GM12878 (cell line): ENCODE measurements at regions not wholly inside any gene's neighbourhood (a gene's known extent, or its start where the extent isn't known, plus 50 kb on each side); places are given as distances from the start of the nearest gene placed in this dataset.

Source experiments
- ATAC-seq: fragments of 200-7000 bp; cut with Tn5 transposase; 3 replicates; pipeline ENCODE4 v1.9.1; 2020; ENCODE audit warnings: mild to moderate bottlenecking, moderate library complexity
- BruUV-seq: library from RNA; stranded (reverse); fragments of 400-500 nt; replicated peaks from 2 replicates; lab custom pipeline; 2021; lab: Mats Ljungman, UMichigan
- CTCF ChIA-PET: fragments of 300-600 bp; sonication (Branson Sonifier 250); formaldehyde crosslinking; extraction: SDS; loops from one replicate; lab custom pipeline; 2021; ENCODE audit warnings: inconsistent platforms; lab: Yijun Ruan, JAX
- POLR2A ChIA-PET: fragments of 350-600 bp; formaldehyde crosslinking; extraction: SDS; loops from one replicate; lab custom pipeline; 2021; ENCODE audit warnings: inconsistent platforms; lab: Charles Lee
- RAD21 ChIA-PET: fragments of 300-600 bp; sonication (Branson Sonifier 250); formaldehyde crosslinking; loops from one replicate; lab custom pipeline; 2023; ENCODE audit warnings: antibody characterized with exemption; ENCODE audit not compliant: unreplicated experiment; lab: Charles Lee
- SMC1A ChIA-PET: fragments of 300-600 bp; sonication (Branson Sonifier 250); formaldehyde crosslinking; loops from one replicate; lab custom pipeline; 2023; ENCODE audit not compliant: unreplicated experiment, uncharacterized antibody; lab: Charles Lee
- DNase-seq: peaks from one replicate; pipeline ENCODE4 v3.0.0-alpha.2; 2011; ENCODE audit warnings: low read depth, low spot score
- FAIRE-seq: peaks from 3 replicates; lab custom pipeline; 2011; peaks lifted over from hg19 to GRCh38; lab: Jason Lieb, UNC
- H2AFZ ChIP-seq: 2 replicates; pipeline ENCODE4 v1.6.0; 2011; ENCODE audit warnings: low read depth, low read length, control low read depth; ENCODE audit not compliant: control insufficient read depth
- H3K27ac ChIP-seq: 2 replicates; pipeline ENCODE4 v1.5.1; 2011; ENCODE audit warnings: control low read depth; ENCODE audit not compliant: control insufficient read depth, insufficient read depth
- H3K27me3 ChIP-seq, 2 experiments: replicated peaks in 1 of 2; 2 replicates each; pipeline versions ENCODE4 v1.6.0 to v1.6.1; 2011; ENCODE audit warnings: low read length in 1 of 2; ENCODE audit not compliant: control insufficient read depth in 2 of 2, insufficient read depth in 2 of 2
- H3K36me3 ChIP-seq, 2 experiments: 2 replicates each; pipeline ENCODE4 v1.5.1; 2011; ENCODE audit warnings: low read length in 1 of 2; ENCODE audit not compliant: control insufficient read depth in 2 of 2, insufficient read depth in 2 of 2
- H3K4me1 ChIP-seq: 2 replicates; pipeline ENCODE4 v1.6.1; 2011; ENCODE audit warnings: mild to moderate bottlenecking, low read length, moderate library complexity, mixed read lengths; ENCODE audit not compliant: control insufficient read depth, insufficient read depth
- H3K4me2 ChIP-seq: 2 replicates; pipeline ENCODE4 v1.6.0; 2011; ENCODE audit warnings: control low read depth; ENCODE audit not compliant: control insufficient read depth, insufficient read depth
- H3K4me3 ChIP-seq: fragments of 200-600 bp; sonication (generic); 2 replicates; pipeline ENCODE4 v1.5.1; 2016
- H3K79me2 ChIP-seq: 2 replicates; pipeline ENCODE4 v1.6.0; 2011; ENCODE audit warnings: low read length; ENCODE audit not compliant: control insufficient read depth, insufficient read depth
- H3K9ac ChIP-seq: 2 replicates; pipeline ENCODE4 v1.8.0; 2011; ENCODE audit warnings: low read length, control low read depth, mixed read lengths; ENCODE audit not compliant: control insufficient read depth, insufficient read depth
- H3K9me3 ChIP-seq: replicated peaks from 3 replicates; pipeline ENCODE4 v1.5.1; 2011; ENCODE audit warnings: mild to moderate bottlenecking, low read length; ENCODE audit not compliant: control insufficient read depth, insufficient read depth
- H4K20me1 ChIP-seq: 2 replicates; pipeline ENCODE4 v1.6.0; 2011; ENCODE audit not compliant: control insufficient read depth, insufficient read depth
- ASH2L ChIP-seq: fragments of 300-600, 200-600 bp; sonication (generic); IDR thresholded peaks from 2 replicates; pipeline ENCODE4 v1.6.1; 2017; ENCODE audit warnings: low read depth, mild to moderate bottlenecking, borderline replicate concordance
- CBX5 ChIP-seq: sonication (generic); IDR thresholded peaks from 2 replicates; pipeline ENCODE4 v1.6.1; 2016; ENCODE audit warnings: low read depth, moderate library complexity, mild to moderate bottlenecking, inconsistent platforms
- GATAD2B ChIP-seq: fragments of 450-650 bp; conservative IDR thresholded peaks from 2 replicates; pipeline ENCODE4 v1.6.1; 2017; ENCODE audit warnings: low read depth, mild to moderate bottlenecking, moderate library complexity
- HDAC6 ChIP-seq: fragments of 200-600 bp; sonication (generic); IDR thresholded peaks from one replicate; pipeline ENCODE4 v1.8.0; 2017; ENCODE audit warnings: antibody characterized with exemption; ENCODE audit not compliant: unreplicated experiment
- JUNB ChIP-seq: IDR thresholded peaks from 2 replicates; pipeline ENCODE4 v1.6.1; 2016; ENCODE audit warnings: antibody characterized with exemption, mild to moderate bottlenecking
- MYB ChIP-seq: fragments of 150-350 bp; IDR thresholded peaks from 2 replicates; pipeline ENCODE4 v1.6.1; 2014; ENCODE audit warnings: mild to moderate bottlenecking, low read depth, low read length, borderline replicate concordance
- PAX8 ChIP-seq: fragments of 450-650 bp; IDR thresholded peaks from 2 replicates; pipeline ENCODE4 v1.6.1; 2017; ENCODE audit warnings: mild to moderate bottlenecking, moderate library complexity
- SMAD5 ChIP-seq: IDR thresholded peaks from 2 replicates; pipeline ENCODE4 v1.6.1; 2016; ENCODE audit warnings: antibody characterized with exemption, low read depth
- SREBF1 ChIP-seq: IDR thresholded peaks from 2 replicates; pipeline ENCODE4 v1.6.1; 2012; ENCODE audit warnings: mild to moderate bottlenecking, low read length
- STAT1 ChIP-seq: fragments of 450-650 bp; conservative IDR thresholded peaks from 2 replicates; pipeline ENCODE4 v1.6.1; 2014; ENCODE audit warnings: antibody characterized with exemption, mild to moderate bottlenecking
- USF2 ChIP-seq: IDR thresholded peaks from 2 replicates; pipeline ENCODE4 v1.6.1; 2011; ENCODE audit warnings: low read depth, low read length, improper control_type of control experiment, borderline replicate concordance
- ZBED1 ChIP-seq: IDR thresholded peaks from 2 replicates; pipeline ENCODE4 v1.6.1; 2016; ENCODE audit warnings: borderline replicate concordance
- ZBTB11 ChIP-seq: fragments of 450-650 bp; formaldehyde crosslinking; IDR thresholded peaks from 2 replicates; pipeline ENCODE4 v1.5.0; 2022; ENCODE audit warnings: mild to moderate bottlenecking, missing genetic modification characterization
- ZNF592 ChIP-seq: fragments of 450-650 bp; IDR thresholded peaks from 2 replicates; pipeline ENCODE4 v1.6.1; 2017; ENCODE audit warnings: mild to moderate bottlenecking, moderate library complexity
- WGBS: methylation state at CpG from one replicate; pipeline ENCODE4 v1.1.6; 2016; ENCODE audit warnings: low lambda C conversion rate; ENCODE audit not compliant: insufficient replicate concordance, insufficient coverage; ENCODE audit errors: missing lambda C conversion rate; 5-methylcytosine and 5-hydroxymethylcytosine counted together
- in situ Hi-C: fragments of 300-500 bp; cut with MboI; formaldehyde crosslinking; loops from 9 replicates; pipeline ENCODE4 v1.14.3; 2018; ENCODE audit warnings: mixed read lengths
- intact Hi-C: fragments of 100-400 bp; cut with micrococcal nuclease; formaldehyde crosslinking; loops from one replicate; pipeline ENCODE4 v1.14.2; 2022; ENCODE audit not compliant: unreplicated experiment

- ChIA-PET SMC1A (no interaction called here), POLR2A (no interaction called here), CTCF (no interaction called here), RAD21 (no interaction called here)
- no TSS peak for BruUV-seq
- Histone ChIP-seq H3K27ac (no peak overlapping the region), H3K36me3 (no peaks in the 10 kb centered on the region), H2AFZ (no peak overlapping the region), H3K4me2 (no peak overlapping the region), H4K20me1 (no peaks in the 10 kb centered on the region), H3K4me3 (no peak overlapping the region), H3K27me3 (no peaks in the 10 kb centered on the region), H3K79me2 (no peaks in the 10 kb centered on the region), H3K9ac (no peak overlapping the region), H3K9me3 (no peaks in the 10 kb centered on the region), H3K4me1 (no peaks in the 10 kb centered on the region)
- DNase-seq, result no peak
- no peak for FAIRE-seq
- no CpG with 5 or more reads among the region's 5 CpGs for WGBS
- intact Hi-C loops (no loop called here), in situ Hi-C loops (no loop called here)
- ATAC-seq, result no peak
- no peak for TF ChIP-seq ZNF592
- TF ChIP-seq ZBTB11, result no peak
- TF ChIP-seq HDAC6, result no peak
- no peak for TF ChIP-seq CBX5
- TF ChIP-seq USF2, result no peak
- no peak for TF ChIP-seq SMAD5
- no peak for TF ChIP-seq STAT1
- no peak for TF ChIP-seq GATAD2B
- no peak for TF ChIP-seq SREBF1
- no peak for TF ChIP-seq JUNB
- no peak for TF ChIP-seq PAX8
- TF ChIP-seq MYB, result no peak
- no peak for TF ChIP-seq ZBED1
- TF ChIP-seq ASH2L, result no peak
Measured at GRCh38 chrY:15749533-15750433, 1225.5 kb downstream of the NLGN4Y start.
